ENCODE measurements at regions not wholly inside any gene's neighbourhood (a gene's known extent, or its start where the extent isn't known, plus 50 kb on each side); places are given as distances from the start of the nearest gene placed in this dataset.

GRCh38 chr5:157944077-157944633, 85.2 kb upstream of the CLINT1 start:
- TF ChIP-seq, protein P1, sequence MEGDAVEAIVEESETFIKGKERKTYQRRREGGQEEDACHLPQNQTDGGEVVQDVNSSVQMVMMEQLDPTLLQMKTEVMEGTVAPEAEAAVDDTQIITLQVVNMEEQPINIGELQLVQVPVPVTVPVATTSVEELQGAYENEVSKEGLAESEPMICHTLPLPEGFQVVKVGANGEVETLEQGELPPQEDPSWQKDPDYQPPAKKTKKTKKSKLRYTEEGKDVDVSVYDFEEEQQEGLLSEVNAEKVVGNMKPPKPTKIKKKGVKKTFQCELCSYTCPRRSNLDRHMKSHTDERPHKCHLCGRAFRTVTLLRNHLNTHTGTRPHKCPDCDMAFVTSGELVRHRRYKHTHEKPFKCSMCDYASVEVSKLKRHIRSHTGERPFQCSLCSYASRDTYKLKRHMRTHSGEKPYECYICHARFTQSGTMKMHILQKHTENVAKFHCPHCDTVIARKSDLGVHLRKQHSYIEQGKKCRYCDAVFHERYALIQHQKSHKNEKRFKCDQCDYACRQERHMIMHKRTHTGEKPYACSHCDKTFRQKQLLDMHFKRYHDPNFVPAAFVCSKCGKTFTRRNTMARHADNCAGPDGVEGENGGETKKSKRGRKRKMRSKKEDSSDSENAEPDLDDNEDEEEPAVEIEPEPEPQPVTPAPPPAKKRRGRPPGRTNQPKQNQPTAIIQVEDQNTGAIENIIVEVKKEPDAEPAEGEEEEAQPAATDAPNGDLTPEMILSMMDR (IDR thresholded peaks at IDR 0.05) = no peak
- TF ChIP-seq POLR2A (IDR thresholded peaks at IDR 0.05) = no peak
